Left lung (tissue), 4 donors: ENCODE measurements at regions not wholly inside any gene's neighbourhood (a gene's known extent, or its start where the extent isn't known, plus 50 kb on each side); places are given as distances from the start of the nearest gene placed in this dataset.

Source experiments
- ATAC-seq: fragments of 200-7000 bp; cut with Tn5 transposase; one replicate; pipeline ENCODE4 v1.9.1; 2020; ENCODE audit warnings: moderate library complexity
- DNase-seq, 4 donors: peaks; one replicate each; pipeline ENCODE4 v3.0.0-alpha.2; 2013 to 2020
- H3K27ac ChIP-seq, 2 donors: fragments of 200-600 bp; sonication (generic) in 1 of 2; one replicate each; pipeline versions ENCODE4 v1.5.0 to v1.8.0; 2020 to 2021
- H3K27me3 ChIP-seq, 2 donors: fragments of 200-600 bp; sonication (generic) in 1 of 2; one replicate each; pipeline versions ENCODE4 v1.5.0 to v1.8.0; 2020 to 2021
- H3K36me3 ChIP-seq, 2 donors: fragments of 200-600 bp; sonication (generic) in 1 of 2; one replicate each; pipeline versions ENCODE4 v1.5.0 to v1.8.0; 2020 to 2021
- H3K4me1 ChIP-seq, 2 donors: fragments of 200-600 bp; one replicate each; pipeline ENCODE4 v1.8.0; 2021
- H3K4me3 ChIP-seq, 2 donors: fragments of 200-600 bp; sonication (generic) in 1 of 2; one replicate each; pipeline versions ENCODE4 v1.5.0 to v1.8.0; 2020 to 2021; ENCODE audit warnings: mild to moderate bottlenecking in 1 of 2
- H3K9me3 ChIP-seq, 2 donors: fragments of 200-600 bp; sonication (generic) in 1 of 2; one replicate each; pipeline versions ENCODE4 v1.5.0 to v1.8.0; 2020 to 2021
- CTCF ChIP-seq, 2 donors: fragments of 200-600 bp; sonication (generic) in 1 of 2; IDR thresholded peaks; one replicate each; pipeline versions ENCODE4 v1.5.0 to v1.8.0; 2021; ENCODE audit warnings: antibody characterized with exemption in 2 of 2
- intact Hi-C, 2 donors: fragments of 100-400 bp; cut with DNase I; formaldehyde crosslinking; loops; one replicate each; pipeline versions ENCODE4 v1.11.2 to v1.14.2; 2022
- donor health status: DM: no; HTN: yes; CAD: no.
- donor health status: DM: no; HTN: no; CAD: no.

DNA sequence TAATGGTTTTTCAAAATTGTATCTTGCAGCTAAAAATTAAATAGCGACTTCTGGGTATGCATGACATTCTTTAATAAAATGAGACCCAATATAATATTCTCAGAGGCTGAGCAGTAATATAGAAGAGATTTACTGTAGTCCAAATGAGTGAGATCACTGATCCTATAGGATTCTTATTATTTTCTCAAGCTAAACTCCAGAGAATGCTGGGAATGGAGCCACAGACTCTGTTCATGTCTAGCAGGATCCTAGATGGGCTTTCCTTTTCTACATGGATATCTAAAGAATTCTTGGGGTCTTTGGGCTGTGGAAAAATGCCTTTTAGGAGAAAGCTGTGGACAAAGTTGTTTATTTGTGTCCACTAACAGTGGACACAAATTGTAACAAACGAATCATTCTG is 150.7 kb upstream of the ZNF644 start:
- Histone ChIP-seq H3K27me3 (peaks cover 0 to 46% of the 10 kb centered on the region in 2 donors), H3K9me3 (no peaks in the 10 kb centered on the region), H3K36me3 (no peaks in the 10 kb centered on the region), H3K4me1 (no peaks in the 10 kb centered on the region), H3K4me3 (no peak overlapping the region), H3K27ac (no peak overlapping the region)
- no peak for DNase-seq
- no peak for ATAC-seq
- no peak for TF ChIP-seq CTCF (IDR thresholded peaks at IDR 0.05)
- intact Hi-C loops: loop anchor here in 1 of 2 donors (10.0 kb wide), 1 partner anchor 232 kb away; the partner anchor contains the start of gene HFM1

GRCh38 chr1:91171898-91172297 is 150.1 kb upstream of the ZNF644 start:
- Histone ChIP-seq H3K9me3 (no peaks in the 10 kb centered on the region), H3K36me3 (no peaks in the 10 kb centered on the region), H3K27ac (no peak overlapping the region), H3K4me1 (no peaks in the 10 kb centered on the region), H3K27me3 (peaks cover 0 to 40% of the 10 kb centered on the region in 2 donors), H3K4me3 (no peak overlapping the region)
- intact Hi-C loops: loop anchor here in 1 of 2 donors (10.0 kb wide), 1 partner anchor 233 kb away; the partner anchor contains the start of gene HFM1
- no peak for TF ChIP-seq CTCF (IDR thresholded peaks at IDR 0.05)
- ATAC-seq (no peak), DNase-seq (peak in 2 of 4 donors; percentile 51 to 81)

- no peak for DNase-seq
- Histone ChIP-seq H3K27ac (no peak overlapping the region), H3K4me3 (no peak overlapping the region), H3K36me3 (no peaks in the 10 kb centered on the region), H3K4me1 (no peaks in the 10 kb centered on the region), H3K9me3 (no peaks in the 10 kb centered on the region), H3K27me3 (peaks cover 0 to 28% of the 10 kb centered on the region in 2 donors)
- TF ChIP-seq CTCF (IDR thresholded peaks at IDR 0.05): no peak
- ATAC-seq: no peak
- intact Hi-C loops: loop anchor here in 1 of 2 donors (10.0 kb wide), 1 partner anchor 234 kb away; the partner anchor contains the start of gene HFM1
Measured at GRCh38 chr1:91170571-91170970, 148.7 kb upstream of the ZNF644 start.

GRCh38 chr1:91166106-91166712 is 144.4 kb upstream of the ZNF644 start:
- Histone ChIP-seq H3K27me3 (peaks cover 0 to under 1% of the 10 kb centered on the region in 2 donors), H3K36me3 (no peaks in the 10 kb centered on the region), H3K9me3 (no peaks in the 10 kb centered on the region), H3K27ac (no peak overlapping the region), H3K4me3 (no peak overlapping the region), H3K4me1 (no peaks in the 10 kb centered on the region)
- intact Hi-C loops: no loop called here
- TF ChIP-seq CTCF (IDR thresholded peaks at IDR 0.05): peak; percentile 73 to 81
- peak; percentile 95 for ATAC-seq
- peak in 3 of 4 donors; percentile 43 to 83 (median 49) for DNase-seq

DNA sequence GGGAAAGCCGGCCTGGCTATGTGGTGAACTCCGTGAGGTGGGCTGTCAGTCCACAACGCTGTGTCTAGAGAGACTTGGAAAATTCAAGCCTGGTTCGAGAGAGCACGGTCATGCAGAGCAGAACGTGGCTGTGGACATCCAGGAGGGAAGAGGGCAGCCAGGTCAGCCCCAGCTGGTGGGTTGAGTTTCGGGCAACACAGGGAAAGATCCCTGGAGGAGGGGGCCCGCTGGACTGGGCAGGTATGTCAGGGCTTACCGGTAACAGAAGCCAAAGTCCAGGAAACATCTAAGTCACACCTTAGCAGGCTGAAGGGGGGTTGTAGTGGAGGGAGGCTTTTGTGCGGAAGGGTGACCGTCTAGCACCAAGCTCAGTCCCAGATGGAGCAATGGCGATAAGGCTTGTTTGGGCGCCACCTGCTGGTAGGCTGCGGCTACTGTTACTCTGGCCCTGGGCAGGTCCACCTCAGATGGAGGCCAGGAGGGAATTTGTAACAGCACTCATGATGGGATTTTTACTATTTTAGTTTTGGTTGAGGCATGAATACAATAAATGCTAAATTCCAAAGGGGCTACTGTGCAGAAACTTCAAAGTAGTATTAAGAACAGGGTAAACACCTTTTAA is 143.3 kb upstream of the ZNF644 start:
- intact Hi-C loops: no loop called here
- peak; percentile 53 to 89 (median 72) for DNase-seq
- no peaks in the 10 kb centered on the region for H3K27me3 ChIP-seq
- H3K9me3 ChIP-seq: no peaks in the 10 kb centered on the region
- H3K27ac ChIP-seq: no peak overlapping the region
- peak; percentile 99 for ATAC-seq
- no peaks in the 10 kb centered on the region for H3K36me3 ChIP-seq
- peak; percentile 87 to 91 for TF ChIP-seq CTCF (IDR thresholded peaks at IDR 0.05)
- H3K4me3 ChIP-seq: no peak overlapping the region
- H3K4me1 ChIP-seq: no peaks in the 10 kb centered on the region
